HG03095 (cell line): ENCODE measurements at regions not wholly inside any gene's neighbourhood (a gene's known extent, or its start where the extent isn't known, plus 50 kb on each side); places are given as distances from the start of the nearest gene placed in this dataset.
"Not testable (repeated sequence)": the region's sequence is repeated elsewhere in the genome, so short reads cannot be mapped to it uniquely, and the experiment has no call there.

ENCODE experiments used
- ATAC-seq: cut with Tn5 transposase; IDR thresholded peaks from one replicate; pipeline ENCODE4 v1.9.1; 2021; ENCODE audit warnings: moderate library complexity; ENCODE audit not compliant: unreplicated experiment

GRCh38 chr21:14009238-14009981 is 201.3 kb downstream of the LIPI start:
- ATAC-seq: not testable (repeated sequence)

DNA sequence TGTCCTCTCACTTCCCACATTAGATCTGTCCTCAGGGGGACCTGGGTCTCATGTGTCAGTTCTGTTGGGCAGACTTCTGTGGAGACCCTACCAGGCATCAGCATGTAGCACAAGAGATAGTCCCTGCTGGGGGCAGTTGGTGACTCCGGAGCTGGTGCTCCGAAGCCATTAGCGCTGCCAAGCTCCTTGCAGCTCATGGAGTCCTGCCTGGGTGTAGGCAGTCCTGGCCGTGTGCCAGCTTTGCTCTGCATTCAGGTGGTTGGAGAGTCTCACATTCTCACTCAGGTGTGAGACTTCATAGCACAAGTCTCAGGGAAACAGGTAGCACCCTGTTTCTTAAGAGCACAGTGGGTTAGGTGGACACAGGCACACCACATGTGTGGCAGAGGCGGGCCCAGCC is 202.3 kb downstream of the LIPI start:
- not testable (repeated sequence) for ATAC-seq

DNA sequence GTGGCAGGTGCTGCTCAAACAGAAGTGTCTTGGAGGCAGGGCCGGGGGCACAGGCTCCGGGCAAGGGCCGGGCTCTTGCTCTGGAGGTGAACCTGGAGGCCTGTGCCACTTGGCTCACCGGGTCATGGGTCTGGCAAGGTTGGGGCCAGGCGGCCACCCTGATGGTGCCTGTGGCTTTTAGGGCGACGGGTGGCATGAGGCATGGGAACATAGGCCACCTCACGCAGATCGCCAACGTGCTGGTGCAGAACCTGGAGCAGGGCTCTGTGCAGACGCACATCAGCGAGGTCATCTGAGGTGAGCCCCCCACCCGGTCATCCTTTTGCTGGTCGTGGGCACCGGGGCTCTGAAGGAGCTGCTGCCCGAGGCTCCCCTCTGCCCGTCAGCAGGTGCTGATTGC is 202.7 kb downstream of the LIPI start:
- ATAC-seq: not testable (repeated sequence)

GRCh38 chr21:14006144-14006543 is 204.6 kb downstream of the LIPI start:
- not testable (repeated sequence) for ATAC-seq

- ATAC-seq: not testable (repeated sequence)
Observed at GRCh38 chr21:13986996-13987958, 223.5 kb downstream of the LIPI start.

DNA sequence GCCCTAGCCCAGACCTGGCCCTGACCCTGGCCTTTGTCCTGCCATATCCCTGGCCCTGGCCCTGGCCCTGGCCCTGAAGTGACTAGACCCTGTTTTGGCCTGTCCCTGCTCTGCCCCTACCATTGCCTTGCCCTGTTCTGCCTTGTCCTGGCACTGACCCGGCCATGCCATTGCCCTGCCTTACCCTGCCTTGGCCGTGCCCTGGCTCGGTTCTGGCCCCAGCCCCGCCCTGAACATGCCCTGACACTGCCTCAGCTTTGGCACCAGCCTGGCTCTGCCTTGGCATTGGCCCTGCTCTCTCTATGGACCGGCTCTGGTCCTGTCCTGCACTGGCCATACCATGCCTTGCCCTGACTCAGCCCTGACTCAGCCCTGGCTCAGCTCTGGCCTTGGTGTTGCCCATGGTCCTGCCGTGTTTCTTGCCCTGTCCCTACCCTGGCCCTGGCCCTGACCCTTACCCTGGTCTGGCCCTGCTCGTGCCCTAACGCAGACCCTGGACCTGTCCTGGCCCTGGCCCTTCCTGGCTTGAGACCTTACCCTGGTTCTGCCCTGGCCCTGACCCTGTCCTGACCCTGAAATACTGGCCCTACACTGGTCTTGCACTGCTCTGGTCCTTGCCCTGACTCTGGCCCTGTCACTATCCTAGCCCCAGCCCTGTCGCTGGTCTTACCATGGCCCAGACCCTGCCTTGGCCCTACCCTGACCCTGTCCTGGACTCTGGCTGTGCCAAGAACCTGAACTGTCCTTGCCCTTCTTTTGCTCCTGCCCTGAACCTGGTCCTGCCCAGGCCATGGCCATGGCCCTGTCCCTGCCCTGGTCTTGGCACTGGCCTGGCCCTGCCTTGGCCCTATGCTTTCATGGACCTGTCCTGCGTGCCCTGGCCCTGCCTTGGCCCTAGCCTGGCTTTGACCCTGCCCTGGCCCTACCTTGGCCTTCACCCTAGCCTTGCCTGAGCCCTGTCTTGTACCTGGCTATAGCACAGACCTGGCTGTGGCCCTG is 224.6 kb downstream of the LIPI start:
- ATAC-seq: not testable (repeated sequence)

DNA sequence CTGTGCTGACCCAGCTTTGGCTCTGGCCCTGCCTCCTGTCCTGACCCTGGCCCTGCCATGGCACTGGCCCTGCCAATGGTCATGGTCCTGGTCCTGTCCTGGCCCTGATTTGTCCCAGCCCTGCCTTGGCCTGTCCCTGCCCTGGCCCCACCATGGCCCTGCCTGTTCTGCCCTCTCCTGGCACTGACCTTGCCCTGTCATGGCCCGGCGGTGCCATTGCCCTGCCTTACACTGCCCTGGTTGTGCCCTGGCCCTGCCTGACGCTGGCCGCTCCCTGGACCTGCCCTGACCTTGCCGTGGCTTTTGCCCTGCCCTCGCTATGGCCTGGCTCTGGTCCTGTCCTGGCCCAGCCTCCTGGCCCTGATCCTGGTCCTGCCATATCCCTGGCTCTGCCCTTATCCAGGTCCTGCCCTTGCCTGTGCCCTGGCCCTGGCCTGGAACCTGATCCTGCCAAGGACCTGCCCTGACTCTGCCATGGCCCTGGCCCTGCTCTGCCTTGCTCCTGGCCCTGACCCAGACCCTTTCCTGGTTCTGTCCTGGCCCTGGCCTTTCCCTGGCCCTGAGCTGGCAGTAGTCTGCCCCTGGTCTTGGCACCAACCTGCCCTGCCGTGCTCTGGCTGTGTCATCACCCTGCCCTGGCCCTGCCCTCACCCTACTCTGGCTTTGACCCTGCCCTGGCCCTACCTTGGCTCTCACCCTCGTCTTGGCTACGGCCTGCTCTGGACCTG is 225.5 kb downstream of the LIPI start:
- not testable (repeated sequence) for ATAC-seq

- not testable (repeated sequence) for ATAC-seq
Observed at GRCh38 chr21:13984728-13985127, 226.0 kb downstream of the LIPI start.

GRCh38 chr21:13981176-13982087 is 229.3 kb downstream of the LIPI start:
- ATAC-seq: not testable (repeated sequence)

DNA sequence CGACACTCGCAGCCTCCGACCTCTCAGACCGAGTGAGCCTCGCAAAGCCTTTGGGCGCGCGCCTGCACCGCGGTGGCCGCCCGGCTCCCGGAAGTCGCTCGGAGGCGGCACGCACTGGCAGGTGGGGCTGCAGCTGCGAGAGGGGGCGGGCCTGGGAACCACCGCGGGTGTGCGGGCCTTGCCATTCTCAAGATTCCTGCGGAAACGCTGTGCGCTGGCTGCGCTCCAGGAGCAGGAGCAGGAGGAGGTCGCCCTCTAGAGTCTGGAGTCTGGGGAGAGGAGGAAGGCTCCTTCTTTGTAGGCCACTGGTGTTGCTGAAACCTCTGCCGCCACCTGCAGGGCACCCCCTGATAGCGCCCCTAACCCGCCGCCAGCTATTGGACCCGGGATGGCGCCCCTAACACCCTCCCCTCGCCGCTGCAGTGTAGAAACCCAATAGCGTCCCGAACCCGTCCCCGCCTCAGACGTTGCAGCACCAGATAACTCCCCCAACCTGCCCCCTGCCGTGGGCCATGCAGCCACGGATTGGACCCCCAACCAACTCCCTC is 230.6 kb downstream of the LIPI start:
- peak; percentile 96 for ATAC-seq

DNA sequence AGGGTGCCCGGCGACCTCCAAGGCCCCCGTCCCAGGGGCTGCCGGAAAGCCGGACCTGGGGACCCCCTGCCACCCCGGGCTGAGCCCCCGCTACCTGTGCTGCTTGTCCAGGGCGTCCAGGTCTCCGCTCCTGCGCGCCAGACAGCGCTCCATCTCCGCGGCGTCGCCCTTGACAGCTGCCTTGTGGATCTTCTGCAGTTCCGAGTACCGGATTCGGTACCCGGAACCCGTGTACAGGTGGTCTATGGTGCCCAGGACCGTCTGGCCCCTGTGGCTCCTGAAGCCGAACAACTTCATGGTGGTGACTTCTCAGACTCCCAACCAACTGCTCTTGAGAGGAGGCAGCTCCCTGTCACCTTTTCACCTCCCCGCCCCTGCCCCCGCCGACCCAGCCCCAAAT is 231.1 kb downstream of the LIPI start:
- peak; percentile 22 for ATAC-seq

DNA sequence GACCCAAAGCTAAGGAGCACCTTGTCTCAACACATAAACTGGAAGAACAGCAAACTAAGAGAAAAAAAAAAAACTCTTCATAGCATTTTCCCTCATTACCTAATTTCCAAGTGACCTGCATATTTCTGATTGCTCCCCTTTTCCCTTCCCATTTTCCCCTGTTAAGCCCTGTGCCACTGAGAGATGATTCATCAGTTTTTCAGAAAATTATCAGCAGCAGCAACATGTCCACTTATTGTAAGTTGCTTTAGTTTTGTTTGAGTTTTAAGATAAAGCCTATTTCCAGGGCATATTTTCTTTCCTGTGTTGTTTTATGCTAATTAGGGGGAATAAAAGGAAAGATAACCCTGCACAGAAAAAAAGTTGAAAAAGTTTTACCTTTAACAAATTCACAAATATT is 236.2 kb downstream of the LIPI start:
- ATAC-seq: not testable (repeated sequence)

GRCh38 chr21:13969853-13970252 is 240.9 kb downstream of the LIPI start:
- ATAC-seq: not testable (repeated sequence)

GRCh38 chr21:13969002-13969401 is 241.8 kb downstream of the LIPI start:
- not testable (repeated sequence) for ATAC-seq

GRCh38 chr21:13963259-13963658 is 247.5 kb downstream of the LIPI start:
- not testable (repeated sequence) for ATAC-seq

- ATAC-seq: no peak
Observed at GRCh38 chr21:13937236-13937635, 273.5 kb downstream of the LIPI start.

GRCh38 chr21:13936033-13936937 is 274.5 kb downstream of the LIPI start:
- not testable (repeated sequence) for ATAC-seq
